Smooth muscle cell (in vitro differentiated cells): ENCODE measurements at regions not wholly inside any gene's neighbourhood (a gene's known extent, or its start where the extent isn't known, plus 50 kb on each side); places are given as distances from the start of the nearest gene placed in this dataset.
A peak's percentile ranks its signal among the peaks of the same experiment; 100 is the strongest.

ENCODE experiments used
- DNase-seq: peaks from one replicate; lab custom pipeline; 2025; ENCODE audit not compliant: unreplicated experiment; lab: John Stamatoyannopoulos, UW
- H2AFZ ChIP-seq: fragments of 200-600 bp; sonication (generic); 2 replicates; pipeline ENCODE4 v1.6.0; 2016; ENCODE audit warnings: antibody characterized with exemption, low read depth, mild to moderate bottlenecking
- H3F3A ChIP-seq: fragments of 200-600 bp; sonication (generic); 2 replicates; pipeline ENCODE4 v1.6.0; 2017; ENCODE audit warnings: antibody characterized with exemption, low read depth
- H3K27ac ChIP-seq: fragments of 200-600 bp; sonication (generic); 2 replicates; pipeline ENCODE4 v1.5.1; 2016; ENCODE audit warnings: low read depth, mild to moderate bottlenecking
- H3K27me3 ChIP-seq: fragments of 200-600 bp; sonication (generic); 2 replicates; pipeline ENCODE4 v1.6.1; 2016; ENCODE audit warnings: low read depth, mild to moderate bottlenecking
- H3K36me3 ChIP-seq: fragments of 200-600 bp; sonication (generic); 2 replicates; pipeline ENCODE4 v1.5.1; 2016; ENCODE audit warnings: low read depth
- H3K4me1 ChIP-seq: fragments of 200-600 bp; sonication (generic); 2 replicates; pipeline ENCODE4 v1.5.1; 2016; ENCODE audit warnings: low read depth
- H3K4me2 ChIP-seq: fragments of 200-600 bp; sonication (generic); 2 replicates; pipeline ENCODE4 v1.6.0; 2016; ENCODE audit warnings: mild to moderate bottlenecking
- H3K4me3 ChIP-seq: fragments of 200-600 bp; sonication (generic); 2 replicates; pipeline ENCODE4 v1.5.1; 2016; ENCODE audit warnings: mild to moderate bottlenecking
- H3K79me2 ChIP-seq: fragments of 200-600 bp; sonication (generic); 2 replicates; pipeline ENCODE4 v1.6.0; 2016; ENCODE audit warnings: low read depth, mild to moderate bottlenecking
- H3K9ac ChIP-seq: fragments of 200-600 bp; sonication (generic); 2 replicates; pipeline ENCODE4 v1.6.0; 2016; ENCODE audit warnings: low read depth
- H3K9me3 ChIP-seq: fragments of 200-600 bp; sonication (generic); replicated peaks from 2 replicates; pipeline ENCODE4 v1.5.1; 2016; ENCODE audit warnings: low read depth
- H4K20me1 ChIP-seq: fragments of 200-600 bp; sonication (generic); 2 replicates; pipeline ENCODE4 v1.6.0; 2016; ENCODE audit warnings: low read depth
- CTCF ChIP-seq: fragments of 200-600 bp; sonication (generic); IDR thresholded peaks from 2 replicates; pipeline ENCODE4 v1.5.1; 2017; ENCODE audit warnings: borderline replicate concordance, mild to moderate bottlenecking, antibody characterized with exemption; ENCODE audit not compliant: insufficient read depth, poor library complexity, severe bottlenecking
- WGBS: methylation state at CpG from one replicate; pipeline ENCODE4 v1.1.7; 2016; ENCODE audit warnings: low lambda C conversion rate; 5-methylcytosine and 5-hydroxymethylcytosine counted together

GRCh38 chr9:107786561-107786960 is 297.0 kb upstream of the KLF4 start:
- 93% methylated on average over 2 of the region's 2 CpGs for WGBS
- Histone ChIP-seq H4K20me1 (no peaks in the 10 kb centered on the region), H3K36me3 (no peaks in the 10 kb centered on the region), H3K27ac (no peak overlapping the region), H3K27me3 (no peaks in the 10 kb centered on the region), H2AFZ (no peak overlapping the region), H3F3A (no peaks in the 10 kb centered on the region), H3K4me3 (no peak overlapping the region), H3K4me2 (no peak overlapping the region), H3K4me1 (no peaks in the 10 kb centered on the region), H3K9me3 (no peaks in the 10 kb centered on the region), H3K79me2 (no peaks in the 10 kb centered on the region), H3K9ac (no peak overlapping the region)
- no peak for TF ChIP-seq CTCF
- DNase-seq, result no peak

DNA sequence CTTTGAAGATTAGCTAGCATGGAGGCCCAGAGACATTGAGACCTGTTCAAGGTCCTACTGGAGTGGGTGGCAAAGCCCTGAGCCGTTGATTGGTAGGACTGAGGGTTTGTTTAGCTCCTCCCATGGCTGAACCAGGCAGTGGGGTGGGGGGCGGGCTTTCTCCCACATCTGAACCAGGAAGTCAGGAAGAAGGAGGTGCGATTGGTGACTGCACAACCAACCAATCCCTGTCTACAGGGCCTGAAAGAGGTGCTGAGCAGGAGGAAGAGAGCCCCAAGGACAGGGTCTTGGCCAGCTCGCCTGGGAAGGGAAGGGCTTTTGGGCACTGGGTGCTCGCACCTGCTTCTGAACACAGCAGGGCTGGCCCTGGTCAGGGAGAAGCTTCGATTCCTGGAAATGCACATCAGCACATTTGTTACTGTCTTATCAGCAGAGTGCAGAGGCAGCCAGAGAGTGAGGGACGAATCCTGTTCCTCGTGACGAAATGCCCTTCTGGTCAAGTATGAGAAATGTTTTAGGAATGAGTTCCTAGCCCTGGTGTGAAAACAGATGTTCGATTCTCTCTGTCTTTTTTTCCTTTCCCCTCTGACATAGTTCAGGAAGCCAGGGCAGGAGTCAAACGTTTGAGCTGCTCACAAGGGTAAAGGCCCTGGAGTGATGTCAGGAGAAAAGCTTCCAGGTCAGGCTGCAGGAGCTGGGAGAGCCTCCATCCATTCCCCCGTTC is 294.8 kb upstream of the KLF4 start:
- Histone ChIP-seq H3K9me3 (no peaks in the 10 kb centered on the region), H3K4me1 (no peaks in the 10 kb centered on the region), H2AFZ (no peak overlapping the region), H3K4me2 (peak overlapping the region; percentile 2), H3K36me3 (no peaks in the 10 kb centered on the region), H3K27ac (peak overlapping the region; percentile 36), H3K9ac (no peak overlapping the region), H3F3A (no peaks in the 10 kb centered on the region), H3K79me2 (no peaks in the 10 kb centered on the region), H3K27me3 (no peaks in the 10 kb centered on the region), H4K20me1 (no peaks in the 10 kb centered on the region), H3K4me3 (no peak overlapping the region)
- DNase-seq, result no peak
- no peak for TF ChIP-seq CTCF
- 41% methylated on average over 12 of the region's 12 CpGs for WGBS

GRCh38 chr9:107782789-107783188 is 293.2 kb upstream of the KLF4 start:
- no peaks in the 10 kb centered on the region for H4K20me1 ChIP-seq
- H3K36me3 ChIP-seq, result no peaks in the 10 kb centered on the region
- H3K4me1 ChIP-seq, result no peaks in the 10 kb centered on the region
- no peak overlapping the region for H3K27ac ChIP-seq
- H3K9ac ChIP-seq, result no peak overlapping the region
- no peaks in the 10 kb centered on the region for H3F3A ChIP-seq
- no peak overlapping the region for H3K4me3 ChIP-seq
- H3K9me3 ChIP-seq, result no peaks in the 10 kb centered on the region
- H2AFZ ChIP-seq, result no peak overlapping the region
- no peak for TF ChIP-seq CTCF
- WGBS, result 67% methylated on average over 4 of the region's 4 CpGs
- H3K27me3 ChIP-seq, result no peaks in the 10 kb centered on the region
- H3K4me2 ChIP-seq, result peak overlapping the region; percentile 16
- H3K79me2 ChIP-seq, result no peaks in the 10 kb centered on the region
- DNase-seq, result no peak

GRCh38 chr9:107782381-107782780 is 292.8 kb upstream of the KLF4 start:
- no peak overlapping the region for H3K27ac ChIP-seq
- no peaks in the 10 kb centered on the region for H3K9me3 ChIP-seq
- no peaks in the 10 kb centered on the region for H3K4me1 ChIP-seq
- H2AFZ ChIP-seq, result no peak overlapping the region
- H3K27me3 ChIP-seq, result no peaks in the 10 kb centered on the region
- no peaks in the 10 kb centered on the region for H3K79me2 ChIP-seq
- no peak for TF ChIP-seq CTCF
- no peak overlapping the region for H3K9ac ChIP-seq
- H3K36me3 ChIP-seq, result no peaks in the 10 kb centered on the region
- H3K4me2 ChIP-seq, result peak overlapping the region; percentile 16
- WGBS, result 79% methylated on average over 3 of the region's 3 CpGs
- DNase-seq, result no peak
- no peaks in the 10 kb centered on the region for H3F3A ChIP-seq
- no peak overlapping the region for H3K4me3 ChIP-seq
- H4K20me1 ChIP-seq, result no peaks in the 10 kb centered on the region
